22Rv1 (cell line): ENCODE measurements at regions not wholly inside any gene's neighbourhood (a gene's known extent, or its start where the extent isn't known, plus 50 kb on each side); places are given as distances from the start of the nearest gene placed in this dataset.

Experiments used
- H3K27ac ChIP-seq: fragments of 450-650 bp; 2 replicates; pipeline ENCODE4 v1.5.1; 2017
- CTCF ChIP-seq: fragments of 450-650 bp; IDR thresholded peaks from 2 replicates; pipeline ENCODE4 v1.5.1; 2017; ENCODE audit warnings: mild to moderate bottlenecking
- ZFX ChIP-seq: fragments of 450-650 bp; IDR thresholded peaks from 2 replicates; pipeline ENCODE4 v1.6.1; 2017; ENCODE audit warnings: antibody characterized with exemption, borderline replicate concordance

- TF ChIP-seq ZFX (no peak), CTCF (no peak)
These were observed 173.5 kb upstream of the SPRY4 start for GRCh38 chr5:142498298-142498697.

GRCh38 chr5:142495531-142495930 lies 170.7 kb upstream of the SPRY4 start:
- no peak for TF ChIP-seq CTCF
- TF ChIP-seq ZFX = no peak
- no peak overlapping the region for H3K27ac ChIP-seq

More at GRCh38 chr5:142498298-142498697, 173.5 kb upstream of the SPRY4 start:
- H3K27ac ChIP-seq = no peak overlapping the region

DNA sequence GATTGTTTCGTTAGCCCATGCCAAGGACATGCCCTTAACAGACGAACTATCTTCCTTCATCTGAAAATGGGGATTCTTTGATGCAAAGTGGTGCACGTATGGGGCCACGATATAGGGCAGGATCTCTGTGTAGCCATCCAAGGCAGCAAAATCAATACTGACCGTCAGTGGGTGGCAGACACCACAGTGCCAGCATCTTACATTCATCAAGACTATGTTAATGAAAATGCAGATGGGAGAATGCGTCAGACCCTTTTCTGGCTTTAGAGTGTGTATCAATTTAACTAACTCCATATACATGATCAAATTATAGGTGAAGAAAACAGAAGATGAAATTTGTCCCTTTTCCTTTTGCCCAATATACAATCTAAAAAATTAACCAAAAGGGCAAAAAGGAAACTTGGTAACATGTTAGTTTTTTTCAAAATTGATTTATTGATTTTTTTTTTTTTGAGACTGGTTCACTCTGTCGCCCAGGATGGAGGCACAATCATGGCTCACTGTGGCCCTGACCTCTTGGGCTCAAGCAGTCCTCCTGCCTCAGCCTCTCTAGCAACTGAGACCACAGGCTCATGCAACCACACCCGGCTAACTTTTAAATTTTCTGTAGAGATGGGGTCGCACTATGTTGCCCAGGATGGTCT lies 169.2 kb upstream of the SPRY4 start:
- TF ChIP-seq ZFX (no peak), CTCF (no peak)
- no peak overlapping the region for H3K27ac ChIP-seq

GRCh38 chr5:142492781-142493281 lies 168.0 kb upstream of the SPRY4 start:
- H3K27ac ChIP-seq = no peak overlapping the region
- no peak for TF ChIP-seq CTCF
- TF ChIP-seq ZFX = no peak

DNA sequence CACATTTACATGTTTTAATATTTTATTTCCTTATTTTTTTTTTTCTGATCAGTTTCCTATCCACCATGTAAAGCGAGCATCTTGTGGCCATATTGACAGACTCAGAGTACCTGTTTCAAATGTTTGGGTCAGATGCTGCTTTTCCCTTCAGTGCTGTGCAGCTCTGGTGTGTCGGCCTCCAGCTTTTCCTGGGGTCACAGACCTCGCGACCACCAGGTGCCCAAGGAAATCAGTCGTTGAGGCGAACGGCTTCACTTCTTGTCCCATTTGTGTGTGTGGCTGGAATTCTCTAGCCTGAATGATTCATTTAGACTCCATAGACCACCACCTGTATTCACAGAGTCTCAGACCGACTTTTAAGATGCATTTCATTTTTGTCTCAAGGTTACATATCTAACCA lies 166.9 kb upstream of the SPRY4 start:
- TF ChIP-seq ZFX (no peak), CTCF (no peak)
- H3K27ac ChIP-seq = no peak overlapping the region

- no peak for TF ChIP-seq CTCF
- TF ChIP-seq ZFX = no peak
- no peak overlapping the region for H3K27ac ChIP-seq
These were observed 166.4 kb upstream of the SPRY4 start for GRCh38 chr5:142491270-142491669.

- no peak overlapping the region for H3K27ac ChIP-seq
- TF ChIP-seq CTCF (no peak), ZFX (no peak)
These were observed 161.8 kb upstream of the SPRY4 start for GRCh38 chr5:142486581-142486980.
